Nucleus accumbens (tissue), 56 donors: ENCODE measurements at regions not wholly inside any gene's neighbourhood (a gene's known extent, or its start where the extent isn't known, plus 50 kb on each side); places are given as distances from the start of the nearest gene placed in this dataset.

Experiments used
- DNase-seq, 56 donors: peaks; one replicate each; lab custom pipeline; 2025; lab: John Stamatoyannopoulos, UW

DNA sequence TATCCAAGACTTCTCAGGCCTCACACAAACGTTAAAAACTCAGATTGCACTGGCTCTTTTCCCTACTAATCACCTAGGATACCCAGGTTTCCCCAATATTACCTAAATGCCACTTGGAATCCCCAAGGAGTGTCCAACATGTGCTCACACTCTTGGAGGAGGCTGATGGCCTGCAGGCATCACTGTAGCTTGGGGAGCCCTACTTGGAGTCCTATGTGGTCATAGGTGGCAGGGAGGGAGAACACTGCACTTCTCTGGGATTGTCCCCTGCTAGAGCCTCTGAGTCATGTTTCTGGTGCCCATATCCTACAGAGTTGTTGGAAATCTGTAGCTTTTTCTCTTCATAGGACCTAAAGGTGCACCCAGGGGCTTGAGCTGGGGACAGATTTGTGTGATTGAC is 433.7 kb downstream of the ARHGEF28 start:
- DNase-seq: no peak

DNA sequence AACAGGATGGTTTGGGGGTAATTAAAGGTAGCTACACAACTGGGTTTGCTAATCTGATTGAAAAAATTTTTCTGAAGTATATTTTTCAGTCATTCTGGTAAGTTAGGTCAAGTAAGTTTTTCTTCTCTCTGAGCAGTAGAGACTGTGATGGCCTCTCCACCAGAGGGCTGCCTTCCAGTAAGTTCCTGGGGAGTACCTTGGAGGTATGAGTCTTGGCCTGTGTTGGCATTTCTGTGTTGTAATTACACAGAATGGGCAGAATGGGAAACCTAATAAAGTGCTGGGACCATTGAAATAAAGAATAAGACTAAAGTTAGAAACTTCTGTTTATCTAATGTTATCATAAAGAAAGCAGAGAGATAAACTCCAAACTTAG is 430.8 kb downstream of the ARHGEF28 start:
- no peak for DNase-seq

- DNase-seq: no peak
Measured at GRCh38 chr5:74056107-74056788, 430.3 kb downstream of the ARHGEF28 start.

DNA sequence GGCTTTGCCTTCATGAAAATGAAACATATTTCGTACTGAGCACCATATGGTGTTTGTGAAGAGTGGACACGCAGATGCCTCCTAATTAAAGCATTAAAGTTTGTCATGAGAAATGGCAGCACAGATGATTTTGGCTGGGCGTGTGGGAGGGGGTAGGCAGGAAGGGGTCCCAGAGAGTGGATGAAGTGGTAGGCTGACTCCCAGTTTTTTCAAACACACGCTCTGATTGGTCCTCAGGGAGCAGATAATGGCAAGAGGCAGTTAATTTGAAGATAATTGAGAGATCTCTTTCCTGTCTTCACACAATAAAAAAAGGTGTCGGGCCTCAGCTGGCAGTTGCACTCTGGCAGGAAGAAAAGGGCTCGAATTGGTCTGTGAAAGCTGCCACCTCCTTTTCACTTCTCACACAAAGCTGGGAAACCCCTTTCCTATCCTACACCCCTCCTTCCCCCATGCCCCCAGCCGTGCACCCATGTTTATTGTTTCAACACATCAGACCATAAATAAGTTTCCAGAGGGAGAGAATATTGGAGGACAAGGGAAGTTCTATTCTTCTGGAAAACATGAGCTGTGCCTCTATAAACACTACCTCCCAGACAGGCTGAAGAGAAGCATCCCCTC is 429.6 kb downstream of the ARHGEF28 start:
- no peak for DNase-seq

- DNase-seq: no peak
Measured at GRCh38 chr5:74054641-74055421, 428.8 kb downstream of the ARHGEF28 start.

- no peak for DNase-seq
Measured at GRCh38 chr5:74054139-74054538, 428.1 kb downstream of the ARHGEF28 start.

- DNase-seq: no peak
Measured at GRCh38 chr5:74052441-74053221, 426.6 kb downstream of the ARHGEF28 start.

DNA sequence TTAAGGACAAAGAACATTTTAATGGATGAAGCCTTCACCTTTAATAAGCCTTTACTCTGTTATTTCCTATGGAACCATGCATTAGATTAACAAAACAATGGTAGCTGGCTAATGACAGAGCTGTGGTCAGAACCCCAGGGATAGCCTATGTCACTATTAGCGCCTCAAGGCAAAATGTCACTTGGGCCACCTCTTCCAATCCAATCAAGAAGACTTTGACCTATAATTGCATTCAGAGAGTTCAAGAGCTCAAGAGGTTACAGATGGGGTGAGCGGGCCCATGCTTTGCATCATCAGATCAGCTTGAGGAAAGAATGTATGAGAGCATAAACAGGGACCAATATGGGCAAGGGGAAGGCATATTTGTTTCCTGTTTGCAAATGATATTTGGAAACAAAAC is 425.1 kb downstream of the ARHGEF28 start:
- DNase-seq: no peak

GRCh38 chr5:74044936-74045335 is 418.9 kb downstream of the ARHGEF28 start:
- DNase-seq: no peak

GRCh38 chr5:74042959-74043358 is 417.0 kb downstream of the ARHGEF28 start:
- DNase-seq: no peak

DNA sequence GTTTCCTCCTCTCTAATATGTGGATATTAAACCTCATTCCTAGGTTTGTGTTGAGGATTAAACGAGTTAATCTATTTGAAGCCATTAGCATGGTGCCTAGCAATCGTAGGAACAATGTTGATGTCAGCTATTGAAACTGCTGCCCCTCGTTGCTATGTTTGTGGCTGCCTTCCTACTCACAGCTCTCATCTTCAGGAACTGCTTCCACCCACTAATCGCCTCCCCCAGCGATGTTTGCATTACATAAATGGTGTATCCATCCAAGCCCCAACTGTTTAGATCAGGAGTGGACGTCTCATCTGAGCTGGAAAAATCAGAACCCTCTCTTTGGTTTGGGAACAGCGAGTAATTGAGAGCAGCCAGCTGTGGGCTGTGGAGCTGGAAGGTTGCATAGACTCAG is 416.6 kb downstream of the ARHGEF28 start:
- DNase-seq: no peak

DNA sequence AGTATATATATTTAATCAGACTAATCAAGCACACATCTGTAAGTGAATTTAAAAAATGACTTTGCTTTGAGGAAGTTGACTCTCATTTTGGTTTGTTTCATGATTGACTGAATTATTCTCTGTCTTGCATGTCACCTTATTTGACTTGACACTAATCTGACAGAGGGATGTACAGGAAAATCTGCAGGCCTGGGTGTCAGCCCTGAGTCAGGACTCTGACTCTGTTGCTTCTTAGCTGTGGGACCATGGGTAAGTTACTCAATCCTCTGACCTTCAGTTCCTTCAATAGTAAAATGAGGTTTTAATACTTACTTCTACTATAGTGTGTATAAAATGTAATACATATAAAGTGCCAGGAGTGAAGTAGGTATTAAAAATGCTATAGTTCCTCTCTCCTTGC is 415.9 kb downstream of the ARHGEF28 start:
- DNase-seq: no peak

GRCh38 chr5:74040811-74041491 is 415.0 kb downstream of the ARHGEF28 start:
- DNase-seq: no peak

GRCh38 chr5:74040065-74040551 is 414.1 kb downstream of the ARHGEF28 start:
- DNase-seq: no peak

- DNase-seq: no peak
Measured at GRCh38 chr5:74037321-74037720, 411.3 kb downstream of the ARHGEF28 start.

- DNase-seq: peak in 12 of 56 donors; percentile 1 to 34 (median 19)
Measured at GRCh38 chr5:74035521-74035937, 409.5 kb downstream of the ARHGEF28 start.

DNA sequence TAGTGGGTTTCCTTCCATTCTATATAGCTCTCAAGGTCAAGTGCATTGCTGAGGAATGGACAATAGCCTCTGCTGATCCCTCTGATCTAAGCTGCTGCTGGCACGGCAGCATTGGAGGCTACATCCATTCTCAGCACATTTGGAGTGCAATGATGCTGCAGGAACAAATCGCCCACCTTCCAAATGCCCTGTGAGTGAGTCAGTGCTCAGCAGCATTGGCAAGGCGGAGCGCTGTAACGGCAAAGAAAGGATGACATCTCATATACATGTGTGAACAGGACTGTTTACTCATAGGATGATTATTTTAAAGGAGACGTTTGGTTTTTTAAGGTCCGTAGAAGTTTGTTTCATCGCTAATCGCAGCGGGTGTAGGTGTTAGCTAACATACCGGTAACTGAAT is 408.7 kb downstream of the ARHGEF28 start:
- DNase-seq: peak in 23 of 56 donors; percentile 3 to 47 (median 16)

- DNase-seq: no peak
Measured at GRCh38 chr5:74032617-74033016, 406.6 kb downstream of the ARHGEF28 start.

GRCh38 chr5:74031536-74031935 is 405.5 kb downstream of the ARHGEF28 start:
- no peak for DNase-seq

DNA sequence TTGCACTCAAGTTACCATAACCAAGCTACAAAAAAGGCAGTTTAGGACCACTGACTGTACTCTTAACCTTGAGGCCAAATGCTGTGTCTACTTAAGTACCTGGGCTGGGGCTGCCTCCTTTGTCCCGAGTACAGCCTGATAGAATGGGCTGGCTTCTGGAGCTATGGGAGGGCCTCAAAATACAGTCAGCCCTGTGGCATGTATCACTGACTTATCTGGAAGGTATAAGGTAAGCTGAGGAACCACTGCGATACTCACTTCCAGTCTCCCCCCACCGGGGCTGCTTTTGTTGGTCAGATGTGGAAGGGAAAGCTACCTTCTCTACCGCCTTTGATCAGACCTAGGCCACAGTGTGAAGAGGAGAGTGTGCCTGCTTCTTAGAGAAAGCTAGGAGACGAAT is 404.8 kb downstream of the ARHGEF28 start:
- DNase-seq: no peak
